SK-N-SH (cell line): ENCODE measurements at regions not wholly inside any gene's neighbourhood (a gene's known extent, or its start where the extent isn't known, plus 50 kb on each side); places are given as distances from the start of the nearest gene placed in this dataset.

Experiments
- CTCF ChIA-PET: fragments of 300-600, 350-600 bp; formaldehyde crosslinking; extraction: SDS; loops from one replicate; lab custom pipeline; 2021; lab: Yijun Ruan, JAX
- POLR2A ChIA-PET: fragments of 350-600 bp; sonication (Branson Sonifier 250); formaldehyde crosslinking; extraction: SDS; loops from one replicate; lab custom pipeline; 2020; ENCODE audit warnings: antibody characterized with exemption, inconsistent platforms; lab: Yijun Ruan, JAX
- DNase-seq: peaks from one replicate; pipeline ENCODE4 v3.0.0; 2012
- H2AFZ ChIP-seq: fragments of 200-600 bp; sonication (generic); 2 replicates; pipeline ENCODE4 v1.8.1; 2016; ENCODE audit warnings: antibody characterized with exemption, mild to moderate bottlenecking, low read depth
- H3F3A ChIP-seq: fragments of 200-600 bp; sonication (generic); replicated peaks from 2 replicates; pipeline ENCODE3; 2016; ENCODE audit warnings: antibody characterized with exemption, mild to moderate bottlenecking; ENCODE audit not compliant: insufficient read depth
- H3K27ac ChIP-seq, 2 experiments: fragments of 200-500 bp in 1 of 2; fragments of 200-600 bp in 1 of 2; sonication (Bioruptor generic) in 1 of 2; sonication (generic), shearing (Covaris generic) in 1 of 2; 2 replicates each; pipeline versions ENCODE4 v1.5.1 to v1.6.1; 2014 to 2016; ENCODE audit warnings: low read depth in 2 of 2, inconsistent platforms in 1 of 2, low read length in 1 of 2, mild to moderate bottlenecking in 1 of 2, mixed read lengths in 1 of 2
- H3K27me3 ChIP-seq: fragments of 200-600 bp; sonication (generic), shearing (Covaris generic); 2 replicates; pipeline ENCODE4 v1.6.1; 2016; ENCODE audit warnings: mixed run types; ENCODE audit not compliant: insufficient read depth
- H3K36me3 ChIP-seq, 2 experiments: fragments of 200-500 bp in 1 of 2; fragments of 200-600 bp in 1 of 2; sonication (Bioruptor generic) in 1 of 2; sonication (generic) in 1 of 2; replicated peaks in 1 of 2; 2 replicates each; pipeline versions ENCODE3 to v1.5.1; 2014 to 2016; ENCODE audit warnings: low read length in 1 of 2, mild to moderate bottlenecking in 1 of 2; ENCODE audit not compliant: insufficient read depth in 2 of 2, control insufficient read depth in 1 of 2
- H3K4me1 ChIP-seq, 2 experiments: fragments of 200-500 bp in 1 of 2; fragments of 200-600 bp in 1 of 2; sonication (Bioruptor generic) in 1 of 2; sonication (generic), shearing (Covaris generic) in 1 of 2; 2 replicates each; pipeline versions ENCODE4 v1.5.1 to v1.6.1; 2014 to 2016; ENCODE audit warnings: low read depth in 1 of 2, low read length in 1 of 2, mixed run types in 1 of 2; ENCODE audit not compliant: insufficient read depth in 2 of 2, control insufficient read depth in 1 of 2
- H3K4me2 ChIP-seq: fragments of 200-600 bp; sonication (generic), shearing (Covaris generic); 2 replicates; pipeline ENCODE4 v1.6.1; 2017; ENCODE audit warnings: mixed run types
- H3K4me3 ChIP-seq, 2 experiments: fragments of 200-500 bp in 1 of 2; fragments of 200-600 bp in 1 of 2; sonication (Bioruptor generic) in 1 of 2; sonication (generic), shearing (Covaris generic) in 1 of 2; 2 replicates each; pipeline versions ENCODE4 v1.5.1 to v1.8.1; 2014 to 2016; ENCODE audit warnings: low read depth in 2 of 2, inconsistent platforms in 1 of 2, low read length in 1 of 2, mild to moderate bottlenecking in 1 of 2, mixed read lengths in 1 of 2, moderate library complexity in 1 of 2
- H3K79me2 ChIP-seq: fragments of 200-600 bp; sonication (generic); 2 replicates; pipeline ENCODE4 v1.8.1; 2017; ENCODE audit warnings: mild to moderate bottlenecking; ENCODE audit not compliant: insufficient read depth
- H3K9ac ChIP-seq: fragments of 200-600 bp; sonication (generic); 2 replicates; pipeline ENCODE4 v1.6.1; 2017; ENCODE audit warnings: mixed run types
- H3K9me2 ChIP-seq: fragments of 200-600 bp; sonication (generic); 2 replicates; pipeline ENCODE4 v1.6.1; 2017; ENCODE audit warnings: mixed run types
- H3K9me3 ChIP-seq: fragments of 200-600 bp; sonication (generic); 2 replicates; pipeline ENCODE4 v1.6.1; 2017; ENCODE audit warnings: mixed run types, mild to moderate bottlenecking, moderate library complexity
- H4K20me1 ChIP-seq: fragments of 200-600 bp; sonication (generic); 2 replicates; pipeline ENCODE4 v1.6.1; 2017; ENCODE audit warnings: mild to moderate bottlenecking, mixed run types; ENCODE audit not compliant: insufficient read depth
- CHD2 ChIP-seq: fragments of 150-350 bp; IDR thresholded peaks from 2 replicates; pipeline ENCODE4 v1.6.1; 2018; ENCODE audit warnings: low read length; ENCODE audit not compliant: partially characterized antibody
- EP300 ChIP-seq, 2 experiments: IDR thresholded peaks; 2 replicates each; pipeline versions ENCODE4 v1.4.0 to v1.6.1; 2012; ENCODE audit warnings: borderline replicate concordance in 1 of 2, low read depth in 1 of 2, low read length in 1 of 2
- FOXM1 ChIP-seq: IDR thresholded peaks from 2 replicates; pipeline ENCODE4 v1.4.0; 2012; ENCODE audit warnings: low read depth, mild to moderate bottlenecking
- GABPA ChIP-seq: IDR thresholded peaks from 2 replicates; pipeline ENCODE4 v1.4.0; 2012; ENCODE audit warnings: low read depth, mild to moderate bottlenecking
- GATA2 ChIP-seq: sonication (generic); formaldehyde crosslinking; IDR thresholded peaks from 2 replicates; pipeline ENCODE4 v1.5.0; 2020; ENCODE audit warnings: mild to moderate bottlenecking, missing genetic modification reagents
- MXI1 ChIP-seq: IDR thresholded peaks from 2 replicates; pipeline ENCODE4 v1.6.1; 2012; ENCODE audit warnings: mild to moderate bottlenecking, low read depth, low read length, improper control_type of control experiment
- NFIC ChIP-seq: IDR thresholded peaks from 2 replicates; pipeline ENCODE4 v1.4.0; 2012; ENCODE audit warnings: borderline replicate concordance
- NRF1 ChIP-seq: IDR thresholded peaks from 2 replicates; pipeline ENCODE4 v1.6.1; 2012; ENCODE audit warnings: low read depth, mild to moderate bottlenecking, low read length
- RCOR1 ChIP-seq: fragments of 150-350 bp; IDR thresholded peaks from 2 replicates; pipeline ENCODE4 v1.6.1; 2017; ENCODE audit warnings: antibody characterized with exemption, low read length
- SIN3A ChIP-seq: IDR thresholded peaks from 2 replicates; pipeline ENCODE4 v1.6.1; 2012; ENCODE audit warnings: low read depth, mild to moderate bottlenecking, low read length, moderate library complexity, borderline replicate concordance
- TAF1 ChIP-seq: IDR thresholded peaks from 2 replicates; pipeline ENCODE4 v1.6.1; 2012; ENCODE audit warnings: low read depth, mild to moderate bottlenecking, low read length, moderate library complexity, borderline replicate concordance
- TCF12 ChIP-seq: IDR thresholded peaks from 2 replicates; pipeline ENCODE4 v1.4.0; 2012
- TEAD4 ChIP-seq: IDR thresholded peaks from 2 replicates; pipeline ENCODE4 v1.4.0; 2012; ENCODE audit warnings: mild to moderate bottlenecking, borderline replicate concordance; ENCODE audit not compliant: insufficient read depth
- WGBS: methylation state at CpG from one replicate; pipeline ENCODE4 v1.1.6; 2017; ENCODE audit warnings: low lambda C conversion rate; 5-methylcytosine and 5-hydroxymethylcytosine counted together
- TF ChIP-seq, protein P1 (sequence below): IDR thresholded peaks from 2 replicates; pipeline ENCODE4 v1.4.0; 2012; ENCODE audit warnings: low read depth, borderline replicate concordance
- TF ChIP-seq, protein P2 (sequence below): IDR thresholded peaks from 2 replicates; pipeline ENCODE4 v1.4.0; 2012; ENCODE audit warnings: low read depth
- TF ChIP-seq, protein P3 (sequence below): IDR thresholded peaks from 2 replicates; pipeline ENCODE4 v1.6.1; 2012; ENCODE audit warnings: mild to moderate bottlenecking, low read depth, low read length, moderate library complexity
- TF ChIP-seq, protein P4 (sequence below): IDR thresholded peaks from 2 replicates; pipeline ENCODE4; 2012
- TF ChIP-seq, protein P5 (sequence below): fragments of 150-350 bp; IDR thresholded peaks from 2 replicates; pipeline ENCODE4 v1.6.1; 2017; ENCODE audit warnings: antibody characterized with exemption, low read length, low read depth, borderline replicate concordance

DNA sequence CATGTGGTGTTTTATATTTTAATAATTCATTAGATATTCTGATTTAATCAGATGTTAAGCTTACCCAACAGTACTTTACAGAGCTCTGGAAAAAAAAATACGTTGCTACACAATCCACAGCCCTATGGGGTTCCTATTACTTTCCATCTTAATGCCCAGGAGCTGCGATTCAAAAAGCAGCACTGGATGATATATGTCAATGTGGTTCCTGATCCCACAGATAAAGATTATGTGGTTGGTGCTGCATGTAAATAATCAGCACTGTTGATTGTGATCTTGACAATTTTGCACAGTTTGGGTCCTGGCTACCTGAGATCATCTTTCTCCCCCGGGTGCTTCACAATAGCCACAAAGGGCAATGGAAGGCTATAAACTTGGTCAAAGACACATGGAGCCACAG lies 72.7 kb upstream of the DCLK2 start (continued):
- no peak for TF ChIP-seq GABPA
- TF ChIP-seq, protein P1, sequence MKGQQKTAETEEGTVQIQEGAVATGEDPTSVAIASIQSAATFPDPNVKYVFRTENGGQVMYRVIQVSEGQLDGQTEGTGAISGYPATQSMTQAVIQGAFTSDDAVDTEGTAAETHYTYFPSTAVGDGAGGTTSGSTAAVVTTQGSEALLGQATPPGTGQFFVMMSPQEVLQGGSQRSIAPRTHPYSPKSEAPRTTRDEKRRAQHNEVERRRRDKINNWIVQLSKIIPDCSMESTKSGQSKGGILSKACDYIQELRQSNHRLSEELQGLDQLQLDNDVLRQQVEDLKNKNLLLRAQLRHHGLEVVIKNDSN: no peak
- peak; percentile 57; the same call in 1 of the 2 replicates for TF ChIP-seq GATA2 (CRISPR knock-in tag)
- no peak for TF ChIP-seq NRF1

DNA sequence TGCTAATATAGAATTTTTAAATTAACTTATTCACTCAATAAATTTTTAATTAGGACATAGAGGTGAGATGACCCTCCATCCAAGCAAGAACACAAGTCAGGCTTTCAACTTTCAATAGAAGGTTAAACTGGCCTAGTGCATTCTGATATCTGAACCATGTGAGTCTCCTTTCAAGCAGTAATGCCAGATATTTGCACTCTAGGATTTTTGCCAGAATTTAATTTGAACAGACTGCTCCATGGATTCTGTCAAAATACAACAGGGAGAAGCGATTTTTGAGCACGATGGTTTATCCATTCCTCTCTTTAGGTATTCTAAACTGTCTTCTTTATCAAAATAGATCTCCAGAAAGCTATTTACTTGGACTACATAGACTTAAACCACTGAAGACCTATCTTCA lies 72.0 kb upstream of the DCLK2 start:
- Histone ChIP-seq H3K27me3 (no peaks in the 10 kb centered on the region), H3K9me3 (no peaks in the 10 kb centered on the region), H3F3A (peaks cover 16% of the 10 kb centered on the region), H3K9me2 (no peaks in the 10 kb centered on the region), H3K27ac (peak overlapping the region; percentile 59 to 86), H3K36me3 (no peaks in the 10 kb centered on the region), H3K79me2 (no peaks in the 10 kb centered on the region), H3K4me2 (no peak overlapping the region), H2AFZ (no peak overlapping the region), H3K4me1 (peaks cover 11 to 57% of the 10 kb centered on the region in 2 experiments), H3K4me3 (no peak overlapping the region), H3K9ac (no peak overlapping the region), H4K20me1 (no peaks in the 10 kb centered on the region)
- 33% methylated on average over 2 of the region's 2 CpGs for WGBS
- ChIA-PET POLR2A (no interaction called here), CTCF (interaction anchor here (1.3 to 15.4 kb wide), 5 partner anchors 21 to 861 kb away, joined by 3 to 197 read pairs (median 11); no protein-coding TSS in a partner anchor)
- no peak for DNase-seq
- TF ChIP-seq FOXM1: no peak
- TF ChIP-seq, protein P2, sequence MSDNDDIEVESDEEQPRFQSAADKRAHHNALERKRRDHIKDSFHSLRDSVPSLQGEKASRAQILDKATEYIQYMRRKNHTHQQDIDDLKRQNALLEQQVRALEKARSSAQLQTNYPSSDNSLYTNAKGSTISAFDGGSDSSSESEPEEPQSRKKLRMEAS: peak; percentile 33; the same call in 1 of the 2 replicates
- TF ChIP-seq, protein P3, sequence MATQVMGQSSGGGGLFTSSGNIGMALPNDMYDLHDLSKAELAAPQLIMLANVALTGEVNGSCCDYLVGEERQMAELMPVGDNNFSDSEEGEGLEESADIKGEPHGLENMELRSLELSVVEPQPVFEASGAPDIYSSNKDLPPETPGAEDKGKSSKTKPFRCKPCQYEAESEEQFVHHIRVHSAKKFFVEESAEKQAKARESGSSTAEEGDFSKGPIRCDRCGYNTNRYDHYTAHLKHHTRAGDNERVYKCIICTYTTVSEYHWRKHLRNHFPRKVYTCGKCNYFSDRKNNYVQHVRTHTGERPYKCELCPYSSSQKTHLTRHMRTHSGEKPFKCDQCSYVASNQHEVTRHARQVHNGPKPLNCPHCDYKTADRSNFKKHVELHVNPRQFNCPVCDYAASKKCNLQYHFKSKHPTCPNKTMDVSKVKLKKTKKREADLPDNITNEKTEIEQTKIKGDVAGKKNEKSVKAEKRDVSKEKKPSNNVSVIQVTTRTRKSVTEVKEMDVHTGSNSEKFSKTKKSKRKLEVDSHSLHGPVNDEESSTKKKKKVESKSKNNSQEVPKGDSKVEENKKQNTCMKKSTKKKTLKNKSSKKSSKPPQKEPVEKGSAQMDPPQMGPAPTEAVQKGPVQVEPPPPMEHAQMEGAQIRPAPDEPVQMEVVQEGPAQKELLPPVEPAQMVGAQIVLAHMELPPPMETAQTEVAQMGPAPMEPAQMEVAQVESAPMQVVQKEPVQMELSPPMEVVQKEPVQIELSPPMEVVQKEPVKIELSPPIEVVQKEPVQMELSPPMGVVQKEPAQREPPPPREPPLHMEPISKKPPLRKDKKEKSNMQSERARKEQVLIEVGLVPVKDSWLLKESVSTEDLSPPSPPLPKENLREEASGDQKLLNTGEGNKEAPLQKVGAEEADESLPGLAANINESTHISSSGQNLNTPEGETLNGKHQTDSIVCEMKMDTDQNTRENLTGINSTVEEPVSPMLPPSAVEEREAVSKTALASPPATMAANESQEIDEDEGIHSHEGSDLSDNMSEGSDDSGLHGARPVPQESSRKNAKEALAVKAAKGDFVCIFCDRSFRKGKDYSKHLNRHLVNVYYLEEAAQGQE: no peak
- TF ChIP-seq RCOR1: no peak
- TF ChIP-seq, protein P4, sequence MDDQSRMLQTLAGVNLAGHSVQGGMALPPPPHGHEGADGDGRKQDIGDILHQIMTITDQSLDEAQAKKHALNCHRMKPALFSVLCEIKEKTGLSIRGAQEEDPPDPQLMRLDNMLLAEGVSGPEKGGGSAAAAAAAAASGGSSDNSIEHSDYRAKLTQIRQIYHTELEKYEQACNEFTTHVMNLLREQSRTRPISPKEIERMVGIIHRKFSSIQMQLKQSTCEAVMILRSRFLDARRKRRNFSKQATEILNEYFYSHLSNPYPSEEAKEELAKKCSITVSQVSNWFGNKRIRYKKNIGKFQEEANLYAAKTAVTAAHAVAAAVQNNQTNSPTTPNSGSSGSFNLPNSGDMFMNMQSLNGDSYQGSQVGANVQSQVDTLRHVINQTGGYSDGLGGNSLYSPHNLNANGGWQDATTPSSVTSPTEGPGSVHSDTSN: peak; percentile 56
- peak; percentile 75 for TF ChIP-seq TCF12
- TF ChIP-seq CHD2: no peak
- TF ChIP-seq EP300 (IDR thresholded peaks at IDR 0.05; ENCODE audit: borderline replicate concordance in 1 of 2, low read depth in 1 of 2, low read length in 1 of 2): 0 out of 4 replicates have a peak, but pooled peaks of 1 of the 2 experiments have one; percentile 11
- no peak for TF ChIP-seq SIN3A
- no peak for TF ChIP-seq TAF1
- TF ChIP-seq, protein P5, sequence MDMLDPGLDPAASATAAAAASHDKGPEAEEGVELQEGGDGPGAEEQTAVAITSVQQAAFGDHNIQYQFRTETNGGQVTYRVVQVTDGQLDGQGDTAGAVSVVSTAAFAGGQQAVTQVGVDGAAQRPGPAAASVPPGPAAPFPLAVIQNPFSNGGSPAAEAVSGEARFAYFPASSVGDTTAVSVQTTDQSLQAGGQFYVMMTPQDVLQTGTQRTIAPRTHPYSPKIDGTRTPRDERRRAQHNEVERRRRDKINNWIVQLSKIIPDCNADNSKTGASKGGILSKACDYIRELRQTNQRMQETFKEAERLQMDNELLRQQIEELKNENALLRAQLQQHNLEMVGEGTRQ: no peak
- peak; percentile 66 for TF ChIP-seq NFIC
- no peak for TF ChIP-seq MXI1
- no peak for TF ChIP-seq TEAD4
